Glutamatergic neuron (in vitro differentiated cells): ENCODE measurements at regions not wholly inside any gene's neighbourhood (a gene's known extent, or its start where the extent isn't known, plus 50 kb on each side); places are given as distances from the start of the nearest gene placed in this dataset.
A peak's percentile ranks its signal among the peaks of the same experiment; 100 is the strongest.

Source experiments
- DNase-seq: peaks from one replicate; pipeline ENCODE4 v3.0.0; 2022
- H3K27ac Mint-ChIP-seq: one replicate; pipeline ENCODE4 v1.8.0; 2020; ENCODE audit warnings: mild to moderate bottlenecking, mixed read lengths, inconsistent platforms; ENCODE audit not compliant: unreplicated experiment
- H3K27me3 Mint-ChIP-seq: one replicate; pipeline ENCODE4 v1.8.0; 2020; ENCODE audit warnings: mild to moderate bottlenecking, moderate library complexity, mixed read lengths, inconsistent platforms; ENCODE audit not compliant: unreplicated experiment
- H3K36me3 Mint-ChIP-seq: one replicate; pipeline ENCODE4 v1.8.0; 2020; ENCODE audit warnings: mild to moderate bottlenecking, mixed read lengths, inconsistent platforms; ENCODE audit not compliant: unreplicated experiment
- H3K4me1 Mint-ChIP-seq: one replicate; pipeline ENCODE4 v1.8.0; 2020; ENCODE audit warnings: mild to moderate bottlenecking, low read depth, mixed read lengths, inconsistent platforms; ENCODE audit not compliant: unreplicated experiment
- H3K4me3 Mint-ChIP-seq: one replicate; pipeline ENCODE4 v1.8.0; 2020; ENCODE audit warnings: mild to moderate bottlenecking, mixed read lengths, inconsistent platforms; ENCODE audit not compliant: unreplicated experiment
- H3K9me3 Mint-ChIP-seq: one replicate; pipeline ENCODE4 v1.8.0; 2020; ENCODE audit warnings: mild to moderate bottlenecking, moderate library complexity, mixed read lengths, inconsistent platforms; ENCODE audit not compliant: unreplicated experiment
- CTCF ChIP-seq: fragments of 200-600 bp; sonication (generic); IDR thresholded peaks from one replicate; pipeline ENCODE4 v1.5.0; 2021; ENCODE audit not compliant: partially characterized antibody, unreplicated experiment

- Mint-ChIP-seq H3K4me3 (no peak overlapping the region), H3K4me1 (peaks cover 3% of the 10 kb centered on the region), H3K9me3 (peaks cover 4% of the 10 kb centered on the region), H3K27me3 (peaks cover 5% of the 10 kb centered on the region), H3K27ac (no peak overlapping the region), H3K36me3 (no peaks in the 10 kb centered on the region)
- no peak for TF ChIP-seq CTCF
- DNase-seq, result no peak
Measured at GRCh38 chr20:48467622-48468021, 360.2 kb downstream of the PREX1 start.

- TF ChIP-seq CTCF, result no peak
- DNase-seq, result peak; percentile 2
- Mint-ChIP-seq H3K4me1 (peaks cover 11% of the 10 kb centered on the region), H3K9me3 (peaks cover 4% of the 10 kb centered on the region), H3K27ac (no peak overlapping the region), H3K36me3 (no peaks in the 10 kb centered on the region), H3K4me3 (no peak overlapping the region), H3K27me3 (peaks cover 5% of the 10 kb centered on the region)
Measured at GRCh38 chr20:48465271-48465670, 362.5 kb downstream of the PREX1 start.

DNA sequence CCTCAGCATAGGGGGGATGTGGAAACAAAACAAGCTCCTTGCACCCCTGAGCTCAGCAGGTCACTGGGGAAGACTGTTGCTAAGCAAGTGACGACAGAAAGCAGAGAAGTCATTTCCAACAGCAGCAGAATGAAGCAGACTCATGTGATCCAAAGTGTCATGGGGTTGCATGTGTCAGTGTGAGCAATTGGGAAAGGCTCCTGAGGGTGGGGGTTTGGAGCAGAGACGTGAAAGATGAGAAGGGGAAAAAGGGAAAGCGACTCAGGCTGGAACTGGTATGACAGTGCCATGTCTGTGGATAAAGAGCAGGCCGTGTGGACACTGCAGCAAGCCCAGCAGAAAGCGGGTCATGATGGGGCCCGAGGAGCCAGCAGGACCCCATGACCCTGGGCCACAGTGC is 363.9 kb downstream of the PREX1 start:
- peaks cover 5% of the 10 kb centered on the region for H3K27me3 Mint-ChIP-seq
- no peak for TF ChIP-seq CTCF
- peak; percentile 7 for DNase-seq
- peaks cover 15% of the 10 kb centered on the region for H3K4me1 Mint-ChIP-seq
- no peaks in the 10 kb centered on the region for H3K36me3 Mint-ChIP-seq
- no peak overlapping the region for H3K4me3 Mint-ChIP-seq
- peaks cover 4% of the 10 kb centered on the region for H3K9me3 Mint-ChIP-seq
- no peak overlapping the region for H3K27ac Mint-ChIP-seq

DNA sequence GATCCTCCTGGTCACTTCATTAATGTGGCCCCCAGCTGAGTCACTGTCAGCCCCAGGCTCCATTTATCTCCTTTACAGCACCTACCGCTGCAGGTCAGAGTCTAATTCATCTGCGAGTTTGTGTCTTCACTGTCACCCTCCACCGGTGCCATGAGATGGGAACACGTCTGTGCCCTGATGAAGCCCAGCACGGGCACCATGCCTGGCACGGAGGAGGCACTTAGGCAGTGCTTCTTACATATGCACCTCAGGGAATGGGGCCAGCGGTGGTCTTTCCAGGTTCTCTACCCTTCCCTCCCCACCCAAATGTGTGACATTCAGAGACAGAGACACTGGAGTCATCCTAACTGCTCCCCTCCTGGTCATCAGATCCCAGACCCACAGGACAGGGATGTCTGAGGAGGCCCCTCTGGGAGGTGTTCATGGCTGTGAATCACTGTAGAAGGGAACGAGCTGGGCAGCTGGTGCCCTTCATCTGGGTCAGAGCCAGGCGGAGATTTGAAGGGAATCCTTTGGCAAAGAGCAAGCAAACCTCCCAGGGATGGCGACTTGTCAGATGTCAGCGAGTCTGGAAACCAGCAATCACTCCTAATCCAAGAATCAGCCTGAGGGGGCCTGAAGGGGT is 364.6 kb downstream of the PREX1 start:
- peak; percentile 6 for DNase-seq
- Mint-ChIP-seq H3K36me3 (no peaks in the 10 kb centered on the region), H3K4me1 (peaks cover 15% of the 10 kb centered on the region), H3K4me3 (no peak overlapping the region), H3K27me3 (peaks cover 5% of the 10 kb centered on the region), H3K27ac (no peak overlapping the region), H3K9me3 (peaks cover 4% of the 10 kb centered on the region)
- no peak for TF ChIP-seq CTCF

DNA sequence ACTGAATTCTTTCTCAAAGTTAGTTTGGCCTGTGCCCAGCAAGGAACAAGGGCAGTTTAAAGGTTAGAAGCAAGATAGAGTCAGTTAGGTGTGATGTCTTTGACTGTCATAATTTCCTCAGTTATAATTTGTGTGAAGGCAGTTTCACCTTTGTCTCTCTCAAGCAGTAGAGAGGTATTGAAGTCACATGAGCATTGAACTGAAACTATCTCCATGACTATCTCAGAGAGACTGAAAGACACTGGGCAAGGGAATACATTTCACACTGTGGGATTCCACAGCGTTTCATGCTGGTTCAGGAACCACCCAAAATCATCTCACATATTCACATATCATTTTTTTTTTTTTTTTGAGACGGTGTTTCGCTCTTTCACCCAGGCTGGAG is 366.1 kb downstream of the PREX1 start:
- no peak overlapping the region for H3K4me3 Mint-ChIP-seq
- no peaks in the 10 kb centered on the region for H3K36me3 Mint-ChIP-seq
- no peak for TF ChIP-seq CTCF
- H3K9me3 Mint-ChIP-seq, result peaks cover 2% of the 10 kb centered on the region
- H3K4me1 Mint-ChIP-seq, result peaks cover 25% of the 10 kb centered on the region
- H3K27me3 Mint-ChIP-seq, result peaks cover 3% of the 10 kb centered on the region
- no peak for DNase-seq
- H3K27ac Mint-ChIP-seq, result no peak overlapping the region
